ENCODE measurements at regions not wholly inside any gene's neighbourhood (a gene's known extent, or its start where the extent isn't known, plus 50 kb on each side); places are given as distances from the start of the nearest gene placed in this dataset.

DNA sequence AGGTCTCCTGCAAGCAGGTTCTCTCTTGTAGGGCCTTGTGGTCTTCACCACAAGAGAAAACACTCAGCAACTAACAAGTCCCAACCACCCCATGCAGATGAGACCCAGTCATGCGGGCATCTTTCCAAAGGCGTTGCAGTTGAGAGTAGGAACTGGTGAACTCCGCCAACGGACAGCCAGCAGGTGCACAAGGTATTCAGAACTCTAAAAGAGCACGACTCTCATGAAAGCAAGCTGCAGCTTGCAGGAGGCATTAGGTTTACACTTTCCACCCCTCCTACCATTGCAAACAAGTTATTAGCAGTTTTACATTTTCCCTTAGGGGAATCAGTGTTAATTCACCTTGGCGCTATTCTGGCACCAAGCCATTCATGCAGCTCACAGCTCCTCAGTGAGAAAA lies 173.4 kb upstream of the KIT start:
- no peak for ATAC-seq (ENCODE audit: low read depth)
- H3K4me3 Mint-ChIP-seq: no peak overlapping the region
- H3K4me3 ChIP-seq (ENCODE audit: control extremely low read depth in 1 of 5, extremely low read depth in 1 of 5, insufficient read depth in 1 of 5, low read depth in 2 of 5, low read length in 4 of 5): no peak overlapping the region
- H3K9me3 Mint-ChIP-seq (ENCODE audit: insufficient read depth): no peaks in the 10 kb centered on the region
- no peak overlapping the region for H3K27ac Mint-ChIP-seq
- TF ChIP-seq EZH2 (IDR thresholded peaks at IDR 0.05; ENCODE audit: borderline replicate concordance, insufficient read depth, low read depth, low read length, poor library complexity, severe bottlenecking): no peak
- TF ChIP-seq, protein P1, sequence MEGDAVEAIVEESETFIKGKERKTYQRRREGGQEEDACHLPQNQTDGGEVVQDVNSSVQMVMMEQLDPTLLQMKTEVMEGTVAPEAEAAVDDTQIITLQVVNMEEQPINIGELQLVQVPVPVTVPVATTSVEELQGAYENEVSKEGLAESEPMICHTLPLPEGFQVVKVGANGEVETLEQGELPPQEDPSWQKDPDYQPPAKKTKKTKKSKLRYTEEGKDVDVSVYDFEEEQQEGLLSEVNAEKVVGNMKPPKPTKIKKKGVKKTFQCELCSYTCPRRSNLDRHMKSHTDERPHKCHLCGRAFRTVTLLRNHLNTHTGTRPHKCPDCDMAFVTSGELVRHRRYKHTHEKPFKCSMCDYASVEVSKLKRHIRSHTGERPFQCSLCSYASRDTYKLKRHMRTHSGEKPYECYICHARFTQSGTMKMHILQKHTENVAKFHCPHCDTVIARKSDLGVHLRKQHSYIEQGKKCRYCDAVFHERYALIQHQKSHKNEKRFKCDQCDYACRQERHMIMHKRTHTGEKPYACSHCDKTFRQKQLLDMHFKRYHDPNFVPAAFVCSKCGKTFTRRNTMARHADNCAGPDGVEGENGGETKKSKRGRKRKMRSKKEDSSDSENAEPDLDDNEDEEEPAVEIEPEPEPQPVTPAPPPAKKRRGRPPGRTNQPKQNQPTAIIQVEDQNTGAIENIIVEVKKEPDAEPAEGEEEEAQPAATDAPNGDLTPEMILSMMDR (IDR thresholded peaks at IDR 0.05): no peak
- CTCF ChIA-PET: no interaction called here
- DNase-seq: no peak
- H3K4me2 ChIP-seq (replicated peaks; ENCODE audit: low read depth, low read length, poor library complexity, severe bottlenecking): no peak overlapping the region
- H3K9ac ChIP-seq (ENCODE audit: low read length): no peak overlapping the region
- H3K9me3 ChIP-seq (ENCODE audit: control extremely low read depth in 1 of 3, control insufficient read depth in 2 of 3, insufficient read depth in 1 of 3, low read length in 2 of 3): peaks cover 0 to 2% (median 0%) of the 10 kb centered on the region in 3 donors
- peaks cover 10% of the 10 kb centered on the region for H3K27me3 Mint-ChIP-seq
- no peaks in the 10 kb centered on the region for H4K20me1 ChIP-seq (ENCODE audit: control insufficient read depth, insufficient read depth, low read length, poor library complexity, severe bottlenecking)
- WGBS (ENCODE audit: insufficient coverage): 87% methylated on average over 6 of the region's 6 CpGs
- no peaks in the 10 kb centered on the region for H3K4me1 Mint-ChIP-seq
- H2AFZ ChIP-seq (ENCODE audit: insufficient read depth, low read depth, low read length, poor library complexity, severe bottlenecking): no peak overlapping the region
- no peaks in the 10 kb centered on the region for H3K4me1 ChIP-seq (ENCODE audit: control insufficient read depth in 2 of 2, insufficient read depth in 2 of 2, low read length in 2 of 2)
- H3K27ac ChIP-seq (ENCODE audit: low read length in 2 of 2): no peak overlapping the region
- H3K27me3 ChIP-seq (replicated peaks in 1 of 4; ENCODE audit: control extremely low read depth in 1 of 4, control insufficient read depth in 3 of 4, insufficient read depth in 4 of 4, low read length in 3 of 4): no peaks in the 10 kb centered on the region
- intact Hi-C loops (cut with micrococcal nuclease): no loop called here
- no peaks in the 10 kb centered on the region for H3K36me3 ChIP-seq (replicated peaks in 1 of 2; ENCODE audit: control extremely low read depth in 1 of 2, control insufficient read depth in 1 of 2, extremely low read depth in 1 of 2, insufficient read depth in 2 of 2, low read length in 1 of 2)
- H3K79me2 ChIP-seq (ENCODE audit: control insufficient read depth, insufficient read depth, low read length): no peaks in the 10 kb centered on the region
- POLR2A ChIA-PET: no interaction called here

DNA sequence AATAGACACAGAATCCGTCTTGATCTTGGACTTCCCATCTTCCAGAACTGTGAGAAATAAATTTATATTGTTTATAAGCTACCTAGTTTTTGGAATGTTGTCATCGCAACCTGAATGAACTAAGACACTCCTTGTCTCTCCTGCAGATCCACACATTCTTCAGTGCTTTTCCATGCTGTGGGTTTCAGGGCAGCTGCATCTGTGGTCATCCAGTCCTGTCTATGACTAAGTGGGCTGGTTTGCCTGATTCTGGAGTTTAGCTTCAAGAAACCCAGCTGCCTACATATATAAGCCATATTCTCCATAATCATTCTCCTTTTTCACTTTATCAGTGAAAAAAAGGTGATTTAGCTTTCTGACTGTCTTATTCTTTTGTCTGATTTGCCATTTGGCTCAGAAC lies 170.3 kb upstream of the KIT start:
- no peak for DNase-seq
- H3K9me3 ChIP-seq (ENCODE audit: control extremely low read depth in 1 of 3, control insufficient read depth in 2 of 3, insufficient read depth in 1 of 3, low read length in 2 of 3): no peaks in the 10 kb centered on the region
- no peak overlapping the region for H3K4me2 ChIP-seq (replicated peaks; ENCODE audit: low read depth, low read length, poor library complexity, severe bottlenecking)
- no peak overlapping the region for H3K27ac Mint-ChIP-seq
- no peak for ATAC-seq (ENCODE audit: low read depth)
- H3K27ac ChIP-seq (ENCODE audit: low read length in 2 of 2): no peak overlapping the region
- no CpG with 5 or more reads among the region's 2 CpGs for WGBS (ENCODE audit: insufficient coverage)
- TF ChIP-seq EZH2 (IDR thresholded peaks at IDR 0.05; ENCODE audit: borderline replicate concordance, insufficient read depth, low read depth, low read length, poor library complexity, severe bottlenecking): no peak
- TF ChIP-seq, protein P1 (IDR thresholded peaks at IDR 0.05): no peak
- ChIA-PET POLR2A (no interaction called here), CTCF (no interaction called here)
- no peak overlapping the region for H3K9ac ChIP-seq (ENCODE audit: low read length)
- no peaks in the 10 kb centered on the region for H3K27me3 ChIP-seq (replicated peaks in 1 of 4; ENCODE audit: control extremely low read depth in 1 of 4, control insufficient read depth in 3 of 4, insufficient read depth in 4 of 4, low read length in 3 of 4)
- H3K4me1 ChIP-seq (ENCODE audit: control insufficient read depth in 2 of 2, insufficient read depth in 2 of 2, low read length in 2 of 2): no peaks in the 10 kb centered on the region
- no peaks in the 10 kb centered on the region for H3K9me3 Mint-ChIP-seq (ENCODE audit: insufficient read depth)
- no peaks in the 10 kb centered on the region for H3K36me3 ChIP-seq (replicated peaks in 1 of 2; ENCODE audit: control extremely low read depth in 1 of 2, control insufficient read depth in 1 of 2, extremely low read depth in 1 of 2, insufficient read depth in 2 of 2, low read length in 1 of 2)
- intact Hi-C loops (cut with micrococcal nuclease): no loop called here
- no peaks in the 10 kb centered on the region for H3K4me1 Mint-ChIP-seq
- no peaks in the 10 kb centered on the region for H3K79me2 ChIP-seq (ENCODE audit: control insufficient read depth, insufficient read depth, low read length)
- H3K27me3 Mint-ChIP-seq: peaks cover 7% of the 10 kb centered on the region
- no peaks in the 10 kb centered on the region for H4K20me1 ChIP-seq (ENCODE audit: control insufficient read depth, insufficient read depth, low read length, poor library complexity, severe bottlenecking)
- H3K4me3 Mint-ChIP-seq: no peak overlapping the region
- H3K4me3 ChIP-seq (ENCODE audit: control extremely low read depth in 1 of 5, extremely low read depth in 1 of 5, insufficient read depth in 1 of 5, low read depth in 2 of 5, low read length in 4 of 5): no peak overlapping the region
- H2AFZ ChIP-seq (ENCODE audit: insufficient read depth, low read depth, low read length, poor library complexity, severe bottlenecking): no peak overlapping the region

Data from B cell (primary cell).